ENCODE measurements at regions not wholly inside any gene's neighbourhood (a gene's known extent, or its start where the extent isn't known, plus 50 kb on each side); places are given as distances from the start of the nearest gene placed in this dataset.

DNA sequence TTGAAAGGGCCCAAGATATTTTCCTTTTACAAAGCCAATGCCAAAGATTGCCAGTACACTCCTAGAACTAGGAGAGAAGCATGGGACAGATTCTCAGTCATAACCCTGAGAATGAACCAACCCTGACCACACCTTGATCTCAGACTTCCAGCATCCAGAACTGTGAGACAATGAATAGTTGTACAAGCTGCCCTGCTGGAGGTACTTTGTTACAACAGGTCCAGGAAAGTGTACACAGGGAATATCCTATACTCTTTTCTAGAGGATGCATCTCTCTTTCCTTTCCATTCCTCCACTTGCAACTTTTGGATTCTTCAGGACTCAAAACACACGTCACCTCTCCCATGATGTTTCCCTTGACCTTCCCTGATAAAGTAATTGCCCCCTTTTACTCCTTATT, 325.7 kb downstream of the RFC3 start:
- H3K79me2 ChIP-seq (ENCODE audit: insufficient read depth, low read depth) = no peaks in the 10 kb centered on the region
- H3K4me2 ChIP-seq = no peak overlapping the region
- H3K27me3 ChIP-seq (ENCODE audit: insufficient read depth, low read depth) = no peaks in the 10 kb centered on the region
- no peaks in the 10 kb centered on the region for H4K20me1 ChIP-seq (ENCODE audit: insufficient read depth)
- no peaks in the 10 kb centered on the region for H3K4me1 ChIP-seq (ENCODE audit: low read depth, poor library complexity, severe bottlenecking)
- no peak overlapping the region for H2AFZ ChIP-seq (ENCODE audit: low read depth)
- no peak overlapping the region for H3K27ac ChIP-seq
- H3K36me3 ChIP-seq (ENCODE audit: insufficient read depth) = no peaks in the 10 kb centered on the region
- H3K4me3 ChIP-seq (IDR thresholded peaks at IDR 0.05; ENCODE audit: insufficient read depth, low read depth, low read length) = no peak overlapping the region
- H3K9ac ChIP-seq = no peak overlapping the region
- TF ChIP-seq, protein P1, sequence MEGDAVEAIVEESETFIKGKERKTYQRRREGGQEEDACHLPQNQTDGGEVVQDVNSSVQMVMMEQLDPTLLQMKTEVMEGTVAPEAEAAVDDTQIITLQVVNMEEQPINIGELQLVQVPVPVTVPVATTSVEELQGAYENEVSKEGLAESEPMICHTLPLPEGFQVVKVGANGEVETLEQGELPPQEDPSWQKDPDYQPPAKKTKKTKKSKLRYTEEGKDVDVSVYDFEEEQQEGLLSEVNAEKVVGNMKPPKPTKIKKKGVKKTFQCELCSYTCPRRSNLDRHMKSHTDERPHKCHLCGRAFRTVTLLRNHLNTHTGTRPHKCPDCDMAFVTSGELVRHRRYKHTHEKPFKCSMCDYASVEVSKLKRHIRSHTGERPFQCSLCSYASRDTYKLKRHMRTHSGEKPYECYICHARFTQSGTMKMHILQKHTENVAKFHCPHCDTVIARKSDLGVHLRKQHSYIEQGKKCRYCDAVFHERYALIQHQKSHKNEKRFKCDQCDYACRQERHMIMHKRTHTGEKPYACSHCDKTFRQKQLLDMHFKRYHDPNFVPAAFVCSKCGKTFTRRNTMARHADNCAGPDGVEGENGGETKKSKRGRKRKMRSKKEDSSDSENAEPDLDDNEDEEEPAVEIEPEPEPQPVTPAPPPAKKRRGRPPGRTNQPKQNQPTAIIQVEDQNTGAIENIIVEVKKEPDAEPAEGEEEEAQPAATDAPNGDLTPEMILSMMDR (conservative IDR thresholded peaks at IDR 0.05; ENCODE audit: low read depth, low read length) = no peak

DNA sequence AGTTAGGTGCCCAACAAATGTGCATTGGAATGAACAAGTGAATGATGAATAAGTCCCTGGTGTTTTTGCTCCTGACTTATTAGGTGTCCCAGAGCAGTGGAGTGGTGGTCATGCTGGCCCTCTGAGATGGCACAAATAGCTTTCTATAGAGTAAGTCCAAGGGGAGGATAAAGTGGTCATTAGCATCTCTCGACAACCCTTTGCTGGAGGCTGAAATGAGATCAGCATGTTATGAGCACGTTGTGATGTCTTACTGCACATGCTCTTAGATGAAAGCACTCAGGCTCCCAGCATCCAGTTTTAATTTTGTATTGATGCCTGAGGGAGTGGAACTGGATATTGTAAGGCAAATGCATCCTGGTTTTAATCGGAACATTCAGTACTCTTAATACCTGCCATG, 326.2 kb downstream of the RFC3 start:
- H3K79me2 ChIP-seq (ENCODE audit: insufficient read depth, low read depth) = no peaks in the 10 kb centered on the region
- H3K27ac ChIP-seq = no peak overlapping the region
- H3K36me3 ChIP-seq (ENCODE audit: insufficient read depth) = no peaks in the 10 kb centered on the region
- H2AFZ ChIP-seq (ENCODE audit: low read depth) = no peak overlapping the region
- no peaks in the 10 kb centered on the region for H3K27me3 ChIP-seq (ENCODE audit: insufficient read depth, low read depth)
- H3K9ac ChIP-seq = no peak overlapping the region
- no peaks in the 10 kb centered on the region for H4K20me1 ChIP-seq (ENCODE audit: insufficient read depth)
- no peak overlapping the region for H3K4me2 ChIP-seq
- TF ChIP-seq, protein P1 (conservative IDR thresholded peaks at IDR 0.05; ENCODE audit: low read depth, low read length) = no peak
- H3K4me3 ChIP-seq (IDR thresholded peaks at IDR 0.05; ENCODE audit: insufficient read depth, low read depth, low read length) = no peak overlapping the region
- no peaks in the 10 kb centered on the region for H3K4me1 ChIP-seq (ENCODE audit: low read depth, poor library complexity, severe bottlenecking)

DNA sequence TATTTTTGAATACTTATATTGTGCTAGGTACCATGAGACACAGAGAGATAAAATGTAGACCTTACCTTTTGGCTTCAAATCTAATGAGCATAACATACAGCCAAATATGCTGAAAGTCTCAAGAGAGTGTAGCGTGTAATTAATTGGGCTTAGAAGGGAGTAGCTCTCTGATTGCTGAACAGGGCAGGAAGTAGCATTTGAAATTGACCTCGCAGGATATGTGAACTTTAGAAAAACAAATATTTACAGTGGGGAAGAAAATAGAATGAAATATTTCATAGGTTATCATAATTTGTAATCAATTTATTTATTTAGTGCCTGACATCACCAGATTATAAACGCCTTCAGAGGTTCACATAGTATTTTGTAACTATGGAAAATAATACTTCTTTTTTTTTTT, 327.1 kb downstream of the RFC3 start:
- Histone ChIP-seq H3K27ac (no peak overlapping the region), H3K36me3 (ENCODE audit: insufficient read depth) (no peaks in the 10 kb centered on the region), H3K4me2 (no peak overlapping the region), H3K4me1 (ENCODE audit: low read depth, poor library complexity, severe bottlenecking) (no peaks in the 10 kb centered on the region), H2AFZ (ENCODE audit: low read depth) (no peak overlapping the region), H3K79me2 (ENCODE audit: insufficient read depth, low read depth) (no peaks in the 10 kb centered on the region), H3K9ac (no peak overlapping the region), H3K4me3 (IDR thresholded peaks at IDR 0.05; ENCODE audit: insufficient read depth, low read depth, low read length) (no peak overlapping the region), H3K27me3 (ENCODE audit: insufficient read depth, low read depth) (no peaks in the 10 kb centered on the region), H4K20me1 (ENCODE audit: insufficient read depth) (no peaks in the 10 kb centered on the region)
- TF ChIP-seq, protein P1 (conservative IDR thresholded peaks at IDR 0.05; ENCODE audit: low read depth, low read length) = no peak

DNA sequence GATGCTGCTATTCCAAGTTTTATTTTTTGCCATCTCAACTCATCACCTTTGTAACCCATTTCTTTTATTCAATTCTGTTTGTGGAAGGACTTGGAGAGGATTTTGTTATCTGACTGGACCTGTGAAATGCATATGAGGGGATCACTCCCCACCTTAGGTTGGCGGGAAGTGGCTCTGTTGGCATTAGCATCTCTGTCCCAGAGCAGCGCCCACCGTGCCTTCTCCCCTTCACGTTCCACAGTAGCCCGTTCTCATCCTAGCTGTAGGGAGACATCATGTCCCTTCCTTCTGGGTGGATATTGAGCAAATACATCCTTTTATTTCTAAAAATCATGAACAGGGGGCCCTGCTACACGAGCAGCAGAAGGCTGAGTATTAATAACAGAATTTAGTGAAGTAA, 330.4 kb downstream of the RFC3 start:
- Histone ChIP-seq H3K9ac (no peak overlapping the region), H3K4me3 (IDR thresholded peaks at IDR 0.05; ENCODE audit: insufficient read depth, low read depth, low read length) (no peak overlapping the region), H3K4me2 (no peak overlapping the region), H3K79me2 (ENCODE audit: insufficient read depth, low read depth) (no peaks in the 10 kb centered on the region), H3K27ac (no peak overlapping the region), H3K27me3 (ENCODE audit: insufficient read depth, low read depth) (no peaks in the 10 kb centered on the region), H2AFZ (ENCODE audit: low read depth) (no peak overlapping the region), H3K36me3 (ENCODE audit: insufficient read depth) (no peaks in the 10 kb centered on the region), H4K20me1 (ENCODE audit: insufficient read depth) (no peaks in the 10 kb centered on the region), H3K4me1 (ENCODE audit: low read depth, poor library complexity, severe bottlenecking) (no peaks in the 10 kb centered on the region)
- TF ChIP-seq, protein P1 (conservative IDR thresholded peaks at IDR 0.05; ENCODE audit: low read depth, low read length) = no peak

DNA sequence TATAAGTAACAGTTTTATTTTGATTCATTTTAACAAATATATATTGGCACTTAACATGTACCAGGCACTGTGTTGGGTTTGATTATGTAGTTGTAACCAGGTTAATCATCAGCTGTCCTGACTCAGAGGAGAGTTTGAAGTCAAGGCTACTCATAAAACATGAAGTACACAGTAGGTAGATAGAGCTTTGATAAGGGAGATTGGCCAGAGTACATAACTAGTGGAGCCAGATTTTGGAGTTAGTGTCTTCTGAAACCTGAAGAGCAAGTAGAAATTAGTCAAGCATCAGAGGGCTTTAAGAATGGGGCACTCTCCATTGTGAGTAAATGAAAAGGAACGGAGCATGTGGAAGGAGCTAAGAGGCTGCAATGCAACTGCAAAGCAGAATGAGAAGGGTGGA, 333.9 kb downstream of the RFC3 start:
- no peak overlapping the region for H2AFZ ChIP-seq (ENCODE audit: low read depth)
- H3K79me2 ChIP-seq (ENCODE audit: insufficient read depth, low read depth) = no peaks in the 10 kb centered on the region
- no peak overlapping the region for H3K4me3 ChIP-seq (IDR thresholded peaks at IDR 0.05; ENCODE audit: insufficient read depth, low read depth, low read length)
- TF ChIP-seq, protein P1 (conservative IDR thresholded peaks at IDR 0.05; ENCODE audit: low read depth, low read length) = no peak
- no peaks in the 10 kb centered on the region for H3K27me3 ChIP-seq (ENCODE audit: insufficient read depth, low read depth)
- H3K36me3 ChIP-seq (ENCODE audit: insufficient read depth) = no peaks in the 10 kb centered on the region
- no peaks in the 10 kb centered on the region for H4K20me1 ChIP-seq (ENCODE audit: insufficient read depth)
- no peak overlapping the region for H3K27ac ChIP-seq
- H3K4me1 ChIP-seq (ENCODE audit: low read depth, poor library complexity, severe bottlenecking) = no peaks in the 10 kb centered on the region
- H3K9ac ChIP-seq = no peak overlapping the region
- H3K4me2 ChIP-seq = no peak overlapping the region

All from KMS-11 (cell line).